A673 (cell line): ENCODE measurements at regions not wholly inside any gene's neighbourhood (a gene's known extent, or its start where the extent isn't known, plus 50 kb on each side); places are given as distances from the start of the nearest gene placed in this dataset.

ENCODE experiments used
- EZH2 ChIP-seq: fragments of 200-600 bp; sonication (generic); IDR thresholded peaks from 2 replicates; pipeline ENCODE4 v1.6.1; 2017; ENCODE audit warnings: borderline replicate concordance, low read depth, mild to moderate bottlenecking, mixed read lengths, antibody characterized with exemption, low read length; ENCODE audit not compliant: poor library complexity, severe bottlenecking
- TF ChIP-seq, protein P1 (sequence below): fragments of 300-800, 200-600 bp; sonication (generic); conservative IDR thresholded peaks from 2 replicates; pipeline ENCODE4 v1.5.1; 2017; ENCODE audit warnings: low read depth, mild to moderate bottlenecking, antibody characterized with exemption, low read length, moderate library complexity, mixed read lengths

DNA sequence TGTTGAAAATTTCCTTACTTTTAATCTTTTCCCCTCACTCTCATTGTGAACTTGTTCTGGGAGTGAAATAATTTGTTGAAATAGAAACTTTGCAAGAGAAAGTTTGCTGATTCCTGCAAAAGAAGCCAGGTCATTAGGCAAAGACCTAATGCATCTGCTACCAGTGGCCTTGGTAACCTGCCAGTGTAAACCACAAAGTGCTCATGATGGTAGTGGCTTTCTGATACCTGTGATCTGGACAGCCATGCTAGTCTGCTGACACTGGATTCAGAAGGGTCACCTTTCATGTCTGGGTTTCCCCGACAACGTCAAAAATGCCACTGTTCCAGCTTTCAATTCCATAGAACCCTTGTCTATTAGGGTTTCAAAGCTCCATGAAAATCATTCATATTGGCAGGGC lies 123.7 kb upstream of the MCTP2 start:
- TF ChIP-seq, protein P1, sequence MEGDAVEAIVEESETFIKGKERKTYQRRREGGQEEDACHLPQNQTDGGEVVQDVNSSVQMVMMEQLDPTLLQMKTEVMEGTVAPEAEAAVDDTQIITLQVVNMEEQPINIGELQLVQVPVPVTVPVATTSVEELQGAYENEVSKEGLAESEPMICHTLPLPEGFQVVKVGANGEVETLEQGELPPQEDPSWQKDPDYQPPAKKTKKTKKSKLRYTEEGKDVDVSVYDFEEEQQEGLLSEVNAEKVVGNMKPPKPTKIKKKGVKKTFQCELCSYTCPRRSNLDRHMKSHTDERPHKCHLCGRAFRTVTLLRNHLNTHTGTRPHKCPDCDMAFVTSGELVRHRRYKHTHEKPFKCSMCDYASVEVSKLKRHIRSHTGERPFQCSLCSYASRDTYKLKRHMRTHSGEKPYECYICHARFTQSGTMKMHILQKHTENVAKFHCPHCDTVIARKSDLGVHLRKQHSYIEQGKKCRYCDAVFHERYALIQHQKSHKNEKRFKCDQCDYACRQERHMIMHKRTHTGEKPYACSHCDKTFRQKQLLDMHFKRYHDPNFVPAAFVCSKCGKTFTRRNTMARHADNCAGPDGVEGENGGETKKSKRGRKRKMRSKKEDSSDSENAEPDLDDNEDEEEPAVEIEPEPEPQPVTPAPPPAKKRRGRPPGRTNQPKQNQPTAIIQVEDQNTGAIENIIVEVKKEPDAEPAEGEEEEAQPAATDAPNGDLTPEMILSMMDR = no peak
- no peak for TF ChIP-seq EZH2
